22Rv1 (cell line): ENCODE measurements at regions not wholly inside any gene's neighbourhood (a gene's known extent, or its start where the extent isn't known, plus 50 kb on each side); places are given as distances from the start of the nearest gene placed in this dataset.

Experiments
- H3K27ac ChIP-seq: fragments of 450-650 bp; 2 replicates; pipeline ENCODE4 v1.5.1; 2017
- CTCF ChIP-seq: fragments of 450-650 bp; IDR thresholded peaks from 2 replicates; pipeline ENCODE4 v1.5.1; 2017; ENCODE audit warnings: mild to moderate bottlenecking
- ZFX ChIP-seq: fragments of 450-650 bp; IDR thresholded peaks from 2 replicates; pipeline ENCODE4 v1.6.1; 2017; ENCODE audit warnings: antibody characterized with exemption, borderline replicate concordance

GRCh38 chr5:54758038-54758437 lies 227.4 kb downstream of the ESM1 start:
- TF ChIP-seq CTCF (no peak), ZFX (no peak)
- no peak overlapping the region for H3K27ac ChIP-seq

GRCh38 chr5:54757541-54757940 lies 227.9 kb downstream of the ESM1 start:
- TF ChIP-seq ZFX (no peak), CTCF (no peak)
- no peak overlapping the region for H3K27ac ChIP-seq

- no peak for TF ChIP-seq ZFX
- TF ChIP-seq CTCF, result no peak
- no peak overlapping the region for H3K27ac ChIP-seq
These were observed 228.5 kb downstream of the ESM1 start for GRCh38 chr5:54756796-54757402.

- H3K27ac ChIP-seq, result no peak overlapping the region
- TF ChIP-seq CTCF (no peak), ZFX (no peak)
These were observed 229.1 kb downstream of the ESM1 start for GRCh38 chr5:54756301-54756700.

GRCh38 chr5:54754878-54755277 lies 230.5 kb downstream of the ESM1 start:
- TF ChIP-seq ZFX (no peak), CTCF (no peak)
- H3K27ac ChIP-seq, result no peak overlapping the region

GRCh38 chr5:54754420-54754819 lies 231.0 kb downstream of the ESM1 start:
- no peak for TF ChIP-seq ZFX
- TF ChIP-seq CTCF, result no peak
- no peak overlapping the region for H3K27ac ChIP-seq

GRCh38 chr5:54753753-54754152 lies 231.6 kb downstream of the ESM1 start:
- no peak for TF ChIP-seq CTCF
- no peak for TF ChIP-seq ZFX
- H3K27ac ChIP-seq, result no peak overlapping the region
